Endothelial cell of umbilical vein (primary cell): ENCODE measurements at regions not wholly inside any gene's neighbourhood (a gene's known extent, or its start where the extent isn't known, plus 50 kb on each side); places are given as distances from the start of the nearest gene placed in this dataset.

Experiments
- BruUV-seq: library from RNA; stranded (reverse); fragments of 400-500 nt; replicated peaks from 2 replicates; lab custom pipeline; 2021; lab: Mats Ljungman, UMichigan
- CTCF ChIA-PET: fragments of 300-600, 350-600 bp; sonication (Branson Sonifier 250); formaldehyde crosslinking; loops from one replicate; lab custom pipeline; 2021; ENCODE audit warnings: antibody characterized with exemption, inconsistent platforms; lab: Charles Lee
- POLR2A ChIA-PET: fragments of 300-600, 350-600 bp; sonication (Branson Sonifier 250); formaldehyde crosslinking; loops from one replicate; lab custom pipeline; 2021; ENCODE audit warnings: antibody characterized with exemption, inconsistent platforms; lab: Charles Lee
- DNase-seq: peaks from one replicate; pipeline ENCODE4 v3.0.0-alpha.2; 2011; ENCODE audit warnings: low read depth, low spot score
- FAIRE-seq: peaks from 2 replicates; lab custom pipeline; 2011; peaks lifted over from hg19 to GRCh38; lab: Jason Lieb, UNC
- H2AFZ ChIP-seq: 2 replicates; pipeline ENCODE4 v1.6.0; 2012; ENCODE audit warnings: low read depth, low read length, control low read depth, inconsistent platforms
- H3K27ac ChIP-seq: 2 replicates; pipeline ENCODE4 v1.5.1; 2011; ENCODE audit warnings: low read depth, mild to moderate bottlenecking, control low read depth, low read length, moderate library complexity; ENCODE audit not compliant: insufficient read depth
- H3K27me3 ChIP-seq, 2 experiments: 2 replicates each; pipeline versions ENCODE4 v1.6.0 to v1.6.1; 2011; ENCODE audit warnings: low read length in 2 of 2, mixed read lengths in 1 of 2; ENCODE audit not compliant: control insufficient read depth in 2 of 2, insufficient read depth in 2 of 2
- H3K36me3 ChIP-seq, 2 experiments: 2 replicates in 1 of 2; 3 replicates in 1 of 2; pipeline ENCODE4 v1.5.1; 2011; ENCODE audit warnings: low read length in 2 of 2, mild to moderate bottlenecking in 1 of 2, moderate library complexity in 1 of 2; ENCODE audit not compliant: control insufficient read depth in 2 of 2, insufficient read depth in 2 of 2; ENCODE audit errors: extremely low read depth in 1 of 2
- H3K4me1 ChIP-seq: 3 replicates; pipeline ENCODE4 v1.5.1; 2011; ENCODE audit warnings: mild to moderate bottlenecking, low read length; ENCODE audit not compliant: control insufficient read depth, insufficient read depth; ENCODE audit errors: extremely low read depth
- H3K4me2 ChIP-seq: 2 replicates; pipeline ENCODE4 v1.6.1; 2011; ENCODE audit warnings: low read length, control low read depth, mixed read lengths; ENCODE audit not compliant: insufficient read depth
- H3K4me3 ChIP-seq, 3 experiments: fragments of 200-600 bp in 1 of 3; sonication (generic), shearing (Covaris generic) in 1 of 3; replicated peaks in 1 of 3; 2 replicates each; pipeline ENCODE4 v1.5.1; 2011 to 2016; ENCODE audit warnings: control low read depth in 3 of 3, low read length in 3 of 3, mild to moderate bottlenecking in 2 of 3, inconsistent platforms in 1 of 3, low read depth in 1 of 3, moderate library complexity in 1 of 3; ENCODE audit not compliant: insufficient read depth in 1 of 3
- H3K79me2 ChIP-seq: 2 replicates; pipeline ENCODE4 v1.6.0; 2012; ENCODE audit warnings: low read length, inconsistent platforms; ENCODE audit not compliant: control insufficient read depth, insufficient read depth
- H3K9ac ChIP-seq: replicated peaks from 2 replicates; pipeline ENCODE3; 2011; ENCODE audit warnings: low read length, control low read depth; ENCODE audit not compliant: insufficient read depth; ENCODE audit errors: extremely low read depth
- H3K9me1 ChIP-seq: replicated peaks from 3 replicates; pipeline ENCODE4 v1.6.0; 2011; ENCODE audit warnings: mild to moderate bottlenecking, low read length; ENCODE audit not compliant: control insufficient read depth, insufficient read depth; ENCODE audit errors: extremely low read depth
- H3K9me3 ChIP-seq: replicated peaks from 2 replicates; pipeline ENCODE4 v1.5.1; 2012; ENCODE audit warnings: low read length, inconsistent platforms; ENCODE audit not compliant: control insufficient read depth, insufficient read depth
- H4K20me1 ChIP-seq: replicated peaks from 2 replicates; pipeline ENCODE3; 2011; ENCODE audit warnings: mild to moderate bottlenecking, low read length; ENCODE audit not compliant: control insufficient read depth, insufficient read depth; ENCODE audit errors: extremely low read depth
- CTCF ChIP-seq, 2 donors: IDR thresholded peaks; 1 replicate in 1 of 2; 2 replicates in 1 of 2; pipeline ENCODE4 v1.5.1; 2011; ENCODE audit warnings: low read length in 2 of 2, mild to moderate bottlenecking in 2 of 2, moderate library complexity in 2 of 2, control low read depth in 1 of 2, inconsistent platforms in 1 of 2, low read depth in 1 of 2; ENCODE audit not compliant: insufficient read depth in 1 of 2; ENCODE audit errors: extremely low read depth in 1 of 2
- EZH2 ChIP-seq: IDR thresholded peaks from 2 replicates; pipeline ENCODE4 v1.6.1; 2012; ENCODE audit warnings: borderline replicate concordance, low read depth, mild to moderate bottlenecking, moderate library complexity, low read length, inconsistent platforms; ENCODE audit not compliant: severe bottlenecking
- FOS ChIP-seq: IDR thresholded peaks from 2 replicates; pipeline ENCODE4 v1.6.1; 2011; ENCODE audit warnings: mild to moderate bottlenecking, low read length, moderate library complexity, borderline replicate concordance; ENCODE audit not compliant: insufficient read depth
- GATA2 ChIP-seq: IDR thresholded peaks from 2 replicates; pipeline ENCODE4 v1.7.0; 2011; ENCODE audit warnings: low read depth, mild to moderate bottlenecking, moderate library complexity, mixed read lengths, low read length; ENCODE audit not compliant: insufficient read length, insufficient read depth
- MYC ChIP-seq: IDR thresholded peaks from one replicate; pipeline ENCODE4 v1.6.1; 2011; ENCODE audit warnings: mild to moderate bottlenecking, low read depth, low read length
- POLR2AphosphoS5 ChIP-seq: IDR thresholded peaks from 2 replicates; pipeline ENCODE4 v1.6.1; 2012; ENCODE audit warnings: low read depth, mild to moderate bottlenecking, control low read depth, low read length, moderate library complexity; ENCODE audit not compliant: insufficient read depth
- dilution Hi-C: fragments of 300-500 bp; cut with MboI; formaldehyde crosslinking; loops from one replicate; pipeline ENCODE4 v1.15.0; 2019; ENCODE audit warnings: low sequenced_read_pairs; ENCODE audit not compliant: extremely low pct_ligation_motif_present
- intact Hi-C: fragments of 100-400 bp; cut with micrococcal nuclease; formaldehyde crosslinking; loops from one replicate; pipeline ENCODE4 v1.10.0; 2022
- TF ChIP-seq, protein P1 (sequence below): IDR thresholded peaks from 2 replicates; pipeline ENCODE4 v1.6.1; 2011; ENCODE audit not compliant: insufficient read depth, insufficient read length

DNA sequence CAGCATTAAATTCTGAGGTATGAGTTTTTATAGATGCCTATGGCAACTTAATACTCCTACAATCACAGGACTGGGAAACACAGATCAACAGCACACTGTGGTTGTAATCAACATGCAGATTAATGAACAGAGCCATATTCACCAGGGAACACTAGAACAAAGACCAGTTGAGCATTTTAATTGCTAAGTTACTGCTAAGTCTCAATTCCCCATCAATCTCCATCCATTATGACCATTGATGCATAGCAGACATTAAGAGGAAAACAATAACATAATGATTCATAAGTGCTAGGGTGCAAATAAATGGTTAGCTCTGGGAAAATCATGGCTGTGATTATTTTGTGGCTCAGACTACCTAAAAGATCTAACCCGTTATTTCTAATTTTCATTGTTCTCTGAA is 505.6 kb downstream of the TRHDE start:
- TF ChIP-seq, protein P1, sequence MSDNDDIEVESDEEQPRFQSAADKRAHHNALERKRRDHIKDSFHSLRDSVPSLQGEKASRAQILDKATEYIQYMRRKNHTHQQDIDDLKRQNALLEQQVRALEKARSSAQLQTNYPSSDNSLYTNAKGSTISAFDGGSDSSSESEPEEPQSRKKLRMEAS = no peak
- TF ChIP-seq POLR2AphosphoS5 = no peak
- TF ChIP-seq EZH2 = no peak
- TF ChIP-seq GATA2 = no peak
- TF ChIP-seq MYC = no peak
- no peak for TF ChIP-seq CTCF (IDR thresholded peaks at IDR 0.05; ENCODE audit: extremely low read depth in 1 of 2, insufficient read depth in 1 of 2, low read depth in 1 of 2, low read length in 2 of 2)
- TF ChIP-seq FOS = no peak
- no peaks in the 10 kb centered on the region for H3K9me3 ChIP-seq
- BruUV-seq = no TSS peak
- no peak overlapping the region for H3K27ac ChIP-seq
- H3K36me3 ChIP-seq = no peaks in the 10 kb centered on the region
- no peaks in the 10 kb centered on the region for H3K9me1 ChIP-seq
- CTCF ChIA-PET = no interaction called here
- H3K4me3 ChIP-seq = no peak overlapping the region
- POLR2A ChIA-PET = no interaction called here
- H3K79me2 ChIP-seq = no peaks in the 10 kb centered on the region
- H3K4me2 ChIP-seq = no peak overlapping the region
- H3K4me1 ChIP-seq = no peaks in the 10 kb centered on the region
- no peaks in the 10 kb centered on the region for H4K20me1 ChIP-seq
- FAIRE-seq (no peak), DNase-seq (no peak)
- H2AFZ ChIP-seq = no peak overlapping the region
- no peak overlapping the region for H3K9ac ChIP-seq
- intact Hi-C loops (no loop called here), dilution Hi-C loops (no loop called here)
- H3K27me3 ChIP-seq = no peaks in the 10 kb centered on the region
